ENCODE measurements at regions not wholly inside any gene's neighbourhood (a gene's known extent, or its start where the extent isn't known, plus 50 kb on each side); places are given as distances from the start of the nearest gene placed in this dataset.
"Not testable (repeated sequence)": the region's sequence is repeated elsewhere in the genome, so short reads cannot be mapped to it uniquely, and the experiment has no call there.

DNA sequence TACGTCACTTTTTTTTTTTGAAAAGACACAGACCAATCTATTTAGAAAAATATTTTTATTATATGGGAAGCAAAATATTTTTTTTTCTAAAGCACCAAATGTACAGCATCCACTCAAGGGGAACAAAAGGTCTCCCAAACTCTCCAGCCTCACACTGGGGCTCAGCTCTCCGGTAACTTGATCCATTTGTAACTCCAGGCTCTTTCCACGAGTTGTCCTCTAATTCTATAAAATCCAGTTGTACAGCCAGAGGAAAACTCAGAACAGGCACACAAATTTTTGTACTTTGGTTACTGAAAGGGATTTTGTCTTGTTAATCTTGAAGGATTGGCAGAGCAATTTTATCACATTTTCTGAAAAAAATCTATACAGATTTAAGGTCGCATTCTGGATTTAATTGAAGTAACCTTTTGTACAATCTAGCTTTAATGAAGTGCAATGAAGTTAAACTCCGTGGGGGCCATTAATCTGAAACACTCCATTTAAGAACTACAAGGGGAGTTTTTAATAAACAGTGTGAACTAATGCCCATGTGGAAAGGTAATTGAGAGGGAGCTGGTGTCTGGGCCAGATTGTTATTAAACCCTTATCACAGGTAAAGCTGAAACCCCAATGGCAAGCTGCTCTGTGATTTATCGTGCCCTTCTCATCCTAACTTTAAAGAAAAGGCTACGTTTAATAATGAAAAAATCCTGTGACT is 161.2 kb upstream of the FRG1 start:
- DNase-seq = no peak

DNA sequence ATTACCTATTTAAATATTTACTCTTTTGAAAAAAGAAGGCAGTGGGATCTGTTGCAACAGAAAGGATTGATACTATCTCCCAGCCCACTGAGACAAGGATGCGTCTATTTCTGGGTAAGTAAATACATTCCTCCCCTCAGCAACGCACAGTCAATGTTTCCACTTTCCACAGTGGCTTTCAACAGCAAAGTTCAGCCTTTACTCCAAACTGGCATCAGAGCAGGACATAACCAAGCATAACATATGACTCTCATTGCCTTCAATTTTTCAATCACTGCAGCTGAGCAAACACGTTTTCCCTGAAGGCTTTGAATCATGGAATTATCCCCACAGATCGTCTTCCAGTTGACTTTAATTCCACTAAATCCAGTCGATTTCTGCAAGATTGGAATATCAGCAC is 160.3 kb upstream of the FRG1 start:
- DNase-seq = no peak

DNA sequence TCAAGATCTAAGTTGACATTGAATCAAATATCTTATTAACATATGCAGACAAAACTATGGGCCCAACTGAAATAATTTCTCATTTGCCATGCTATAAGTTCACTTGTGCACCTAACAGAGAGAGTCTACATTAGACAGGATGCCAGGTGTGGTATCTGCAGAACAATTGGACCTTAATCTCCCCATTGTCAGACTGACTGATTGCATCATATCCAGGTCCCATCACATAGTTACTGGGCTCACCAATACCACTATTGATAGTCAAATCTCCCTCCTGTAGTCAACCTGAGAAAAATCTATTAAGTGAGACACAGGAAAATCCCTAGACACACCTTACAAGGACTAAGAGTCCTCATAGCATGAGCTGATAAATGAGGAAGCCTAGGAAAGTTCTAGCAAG is 156.0 kb upstream of the FRG1 start:
- DNase-seq = no peak

DNA sequence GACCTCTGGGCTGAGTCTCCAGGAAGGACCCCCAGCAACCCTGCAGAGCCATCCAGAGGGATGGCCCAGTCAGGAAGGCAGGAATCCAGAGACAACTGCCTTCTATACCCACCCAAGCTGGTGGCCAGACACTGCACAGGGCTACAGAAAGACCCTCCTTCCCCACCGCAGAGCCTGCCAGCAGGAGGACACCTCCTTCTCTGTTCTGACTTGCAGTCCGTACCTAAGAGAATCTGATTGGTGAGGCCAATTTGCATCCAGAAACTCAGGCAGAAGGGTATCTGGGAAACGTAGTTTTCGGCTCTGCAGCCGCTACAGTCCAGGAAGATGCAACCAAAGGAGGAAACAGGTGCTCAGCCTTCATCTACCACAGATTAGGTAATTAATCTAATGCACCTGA is 155.4 kb upstream of the FRG1 start:
- no peak for DNase-seq

DNA sequence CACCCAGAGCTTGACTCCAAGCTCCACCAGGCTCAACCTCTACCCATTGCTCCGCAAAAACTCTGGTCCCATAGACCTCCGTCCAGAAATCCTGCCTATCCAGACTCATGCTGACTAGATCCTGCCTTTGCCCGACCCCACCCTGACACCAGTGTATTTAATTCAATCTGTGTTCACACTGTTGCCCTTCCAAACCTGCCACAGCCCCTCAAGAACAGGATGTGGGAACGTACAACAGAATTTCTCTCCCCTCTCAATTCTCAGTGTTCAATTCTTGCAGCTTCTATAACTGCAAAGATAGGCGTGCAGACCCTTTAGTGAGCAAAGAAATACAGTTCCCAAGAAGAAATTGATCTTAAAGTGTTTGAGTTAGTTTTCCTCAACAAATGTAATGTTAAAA is 154.2 kb upstream of the FRG1 start:
- DNase-seq = no peak

DNA sequence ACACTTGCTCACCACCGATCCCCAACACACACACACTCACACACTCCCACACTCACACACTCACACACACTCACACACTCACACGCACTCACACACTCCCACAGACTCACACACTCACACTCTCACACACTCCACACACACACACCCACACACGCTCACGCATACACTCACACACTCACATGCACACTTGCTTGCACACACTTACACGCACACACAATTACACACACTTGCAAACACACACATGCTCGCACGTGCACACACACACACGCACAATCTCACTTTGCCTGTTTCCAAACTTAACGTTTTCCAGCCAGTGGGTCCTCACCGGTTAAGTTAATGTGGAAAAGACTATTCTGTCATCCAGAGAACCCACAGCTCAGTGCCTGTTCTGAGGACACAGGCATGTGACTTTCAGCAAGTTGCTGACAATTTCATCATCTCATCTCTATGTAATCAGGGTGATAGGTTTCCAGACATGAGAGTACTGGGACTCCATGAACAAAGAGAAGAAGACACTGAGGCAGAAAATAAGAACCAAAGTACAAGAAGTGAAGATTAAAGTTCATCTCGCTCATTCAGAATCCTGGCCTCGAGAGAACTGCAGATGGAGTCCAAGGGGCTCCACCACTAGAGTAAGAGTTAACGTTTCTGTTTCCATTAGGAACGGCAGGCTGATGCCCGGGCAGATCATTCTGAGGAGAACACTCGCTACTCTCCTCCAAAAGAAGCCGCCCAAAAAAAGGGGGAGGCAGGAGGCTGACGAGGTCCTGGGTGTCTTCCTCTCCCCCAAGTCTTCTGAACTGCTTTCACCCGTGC is 153.2 kb upstream of the FRG1 start:
- peak in 1 of 2 donors; percentile 17 for DNase-seq

DNA sequence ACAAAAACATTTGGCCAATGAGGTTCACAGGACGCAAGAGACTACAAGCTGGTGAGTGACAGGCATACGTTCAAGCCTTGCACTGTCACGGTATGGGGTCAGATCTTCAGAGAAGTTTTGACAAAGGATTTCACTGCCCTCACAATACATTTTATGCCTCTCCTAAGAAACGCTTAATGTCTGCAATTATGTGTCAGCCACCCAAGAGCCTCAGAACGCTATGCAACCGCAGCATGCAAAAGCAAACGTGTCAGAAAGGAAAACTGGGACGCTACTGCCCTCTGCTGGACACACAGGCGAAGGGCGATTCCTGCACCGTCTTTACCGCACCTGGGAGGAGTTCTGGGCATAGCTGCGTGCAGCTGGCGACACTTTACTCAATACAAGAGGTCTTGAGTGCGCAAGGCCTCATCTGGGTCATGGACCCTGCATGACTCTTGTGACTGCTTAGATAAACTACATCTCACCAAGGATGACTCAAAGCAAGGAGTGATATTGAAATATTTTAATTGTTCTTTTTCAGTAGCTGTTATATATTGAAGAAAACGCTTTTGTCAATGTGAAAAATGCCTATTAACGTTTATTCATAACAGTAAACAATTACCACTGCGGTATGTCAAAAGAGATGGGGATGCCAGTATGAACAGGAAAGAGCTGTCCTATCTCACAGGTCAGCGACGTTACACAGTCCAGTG is 147.6 kb upstream of the FRG1 start:
- peak; percentile 68 to 78 for DNase-seq

DNA sequence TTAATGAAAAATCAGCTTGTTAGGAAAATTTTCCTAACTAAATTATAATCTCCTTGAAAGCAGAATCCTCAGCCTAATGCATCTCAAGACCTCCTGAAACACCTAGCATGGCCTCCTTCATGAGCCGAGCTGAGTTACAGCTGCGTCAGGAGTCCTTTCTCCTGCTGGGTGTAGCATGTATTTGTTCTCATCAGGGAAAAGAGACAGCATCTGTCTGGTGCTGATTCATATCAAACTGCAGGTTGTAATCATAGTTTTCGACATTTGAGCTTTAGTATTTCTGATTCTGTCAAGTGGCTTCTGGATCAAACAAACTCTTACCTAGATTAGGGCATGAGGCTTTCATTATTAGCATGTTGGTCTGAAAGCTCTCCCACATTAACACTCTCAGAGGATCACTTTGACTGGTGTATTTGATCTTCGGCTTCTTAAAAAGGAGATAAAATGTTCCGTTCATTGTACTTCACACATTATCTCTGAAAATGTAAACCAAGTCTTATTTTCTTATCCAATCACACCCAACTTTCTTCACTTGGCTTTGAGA is 140.1 kb upstream of the FRG1 start:
- DNase-seq = no peak

DNA sequence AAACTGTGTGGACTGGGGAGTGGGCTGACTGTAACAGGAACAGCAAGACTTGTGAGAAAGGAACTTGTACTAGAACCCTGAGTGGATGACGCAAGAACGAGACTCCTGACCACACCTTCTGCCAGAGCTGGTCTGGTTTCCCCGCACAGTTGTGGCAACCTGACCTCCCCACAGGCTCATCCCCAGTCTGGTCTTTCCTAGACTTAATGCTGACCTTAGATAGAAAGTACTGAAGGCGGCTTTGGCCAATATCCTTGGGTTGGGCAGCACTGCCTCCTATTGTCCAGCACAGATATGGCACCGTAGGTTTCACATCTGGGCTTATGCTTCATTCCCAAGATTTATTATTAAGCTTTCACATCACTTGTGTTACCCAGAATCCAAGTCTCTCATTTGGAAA is 137.8 kb upstream of the FRG1 start:
- no peak for DNase-seq

DNA sequence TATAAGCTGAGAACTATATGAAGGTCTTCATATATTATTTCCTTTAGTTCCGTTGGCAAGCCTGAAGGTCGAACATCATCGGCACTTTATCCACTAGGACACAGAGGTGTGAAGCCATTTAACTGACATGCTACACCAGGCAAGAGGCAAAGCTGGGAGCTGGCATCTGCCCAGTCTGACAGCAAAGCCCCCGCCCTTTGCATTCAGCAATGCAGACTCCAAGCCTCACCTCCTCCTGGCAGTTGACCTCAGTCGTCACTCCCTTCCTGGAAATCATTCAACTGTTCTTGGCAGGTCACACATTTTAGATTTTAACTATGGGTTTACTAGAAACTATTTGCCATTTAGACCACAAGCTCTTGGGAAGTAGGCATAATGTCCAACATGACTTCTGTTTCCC is 135.8 kb upstream of the FRG1 start:
- no peak for DNase-seq

DNA sequence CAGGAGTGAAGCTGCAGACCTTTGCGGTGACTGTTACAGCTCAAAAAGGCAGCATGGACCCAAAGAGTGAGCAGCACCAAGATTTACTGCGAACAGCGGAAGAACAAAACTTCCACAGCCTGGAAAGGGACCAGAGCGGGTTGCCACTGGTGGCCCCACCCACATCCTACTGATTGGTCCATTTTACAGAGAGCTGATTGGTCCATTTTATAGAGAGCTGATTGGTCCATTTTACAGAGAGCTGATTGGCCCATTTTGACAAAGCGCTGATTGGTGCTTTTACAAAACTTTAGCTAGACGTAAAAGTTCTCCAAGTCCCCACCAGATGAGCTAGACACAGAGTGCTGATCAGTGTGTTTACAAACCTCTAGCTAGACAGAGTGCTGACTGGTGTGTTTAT is 134.2 kb upstream of the FRG1 start:
- DNase-seq = no peak

DNA sequence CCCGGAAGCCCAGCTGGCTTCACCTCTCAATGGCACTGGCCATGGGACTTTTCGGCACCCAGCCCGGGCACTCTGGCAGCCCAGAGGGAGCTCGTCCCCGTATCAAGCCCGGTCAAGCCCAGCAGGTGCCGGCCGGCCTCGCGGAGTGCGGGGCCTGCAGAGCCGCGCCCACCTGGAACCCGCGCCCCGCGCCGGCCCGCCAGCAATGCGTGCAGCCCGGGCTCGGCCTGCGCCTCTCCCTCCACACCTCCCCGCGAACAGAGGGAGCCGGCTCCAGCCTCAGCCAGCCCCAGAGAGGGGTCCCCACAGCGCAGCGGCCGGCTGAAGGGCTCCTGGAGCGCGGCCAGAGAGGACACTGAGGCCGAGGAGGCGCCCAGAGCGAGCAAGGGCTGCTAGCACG is 133.6 kb upstream of the FRG1 start:
- no peak for DNase-seq

DNA sequence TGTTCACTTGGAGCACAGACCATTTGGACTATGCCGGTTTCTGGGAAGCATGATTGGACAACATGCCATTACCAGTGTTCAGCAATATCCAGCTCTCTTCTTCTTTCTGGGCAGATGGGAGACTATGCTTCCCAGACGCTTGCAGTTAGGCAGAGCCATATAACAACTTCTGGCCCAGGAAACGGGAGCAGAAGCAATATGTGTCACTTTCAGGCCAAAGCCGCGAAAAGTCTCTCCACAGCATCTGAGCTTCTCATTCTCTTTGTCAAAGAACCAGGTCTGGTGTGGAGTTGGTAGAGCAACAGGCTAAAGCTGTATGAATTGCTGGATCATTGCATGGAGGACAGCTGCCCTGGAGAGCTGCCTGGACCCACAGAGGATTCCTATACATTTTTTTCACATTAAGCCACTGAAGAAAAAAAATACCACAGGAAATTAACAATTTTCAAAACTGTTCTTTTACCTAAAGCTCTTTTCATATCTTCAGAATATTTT is 131.4 kb upstream of the FRG1 start:
- DNase-seq = no peak

DNA sequence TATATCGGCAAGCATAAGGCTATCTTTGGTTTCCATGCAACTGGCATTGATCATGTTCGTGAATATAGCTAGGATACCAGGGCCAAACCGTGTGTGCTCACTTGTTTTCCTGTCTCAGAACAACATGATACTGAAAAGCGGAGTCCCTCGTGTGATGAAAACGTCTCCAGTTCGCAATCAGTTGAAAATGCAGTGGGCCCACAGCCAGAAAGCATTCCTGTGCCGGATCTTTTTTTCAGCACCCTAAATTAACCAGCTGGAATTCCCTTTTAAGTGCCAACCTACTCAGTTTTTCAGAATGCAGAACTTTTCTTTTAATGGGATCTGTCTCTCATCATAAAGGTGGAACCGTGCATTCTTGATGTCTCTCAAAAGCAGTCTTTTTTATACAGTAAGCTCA is 130.8 kb upstream of the FRG1 start:
- no peak for DNase-seq

DNA sequence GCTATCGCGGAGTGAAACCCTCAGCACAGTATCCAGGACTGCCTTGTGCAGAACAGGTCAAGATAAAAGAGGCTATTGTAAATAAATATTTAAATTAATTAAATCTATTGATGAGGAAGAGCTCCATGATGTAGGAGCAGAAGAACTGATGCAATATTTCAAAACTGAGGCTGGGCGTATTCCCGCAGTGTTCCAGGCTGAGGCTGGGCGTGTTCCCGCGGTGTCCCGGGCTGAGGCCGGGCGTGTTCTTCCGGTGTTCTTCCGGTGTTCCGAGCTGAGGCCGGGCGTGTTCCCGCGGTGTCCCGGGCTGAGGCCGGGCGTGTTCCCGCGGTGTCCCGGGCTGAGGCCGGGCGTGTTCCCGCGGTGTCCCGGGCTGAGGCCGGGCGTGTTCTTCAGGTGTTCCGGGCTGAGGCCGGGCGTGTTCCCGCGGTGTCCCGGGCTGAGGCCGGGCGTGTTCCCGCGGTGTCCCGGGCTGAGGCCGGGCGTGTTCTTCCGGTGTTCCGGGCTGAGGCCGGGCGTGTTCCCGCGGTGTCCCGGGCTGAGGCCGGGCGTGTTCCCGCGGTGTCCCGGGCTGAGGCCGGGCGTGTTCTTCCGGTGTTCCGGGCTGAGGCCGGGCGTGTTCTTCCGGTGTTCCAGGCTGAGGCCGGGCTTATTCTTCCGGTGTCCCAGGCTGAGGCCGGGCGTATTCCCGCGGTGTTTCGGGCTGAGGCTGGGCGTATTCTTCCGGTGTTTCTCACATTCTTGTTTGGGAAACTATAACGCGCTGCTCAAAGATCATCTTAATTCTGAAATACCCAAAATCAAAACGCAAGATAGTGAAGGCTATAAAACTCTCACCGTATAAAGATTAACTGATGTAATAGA is 130.1 kb upstream of the FRG1 start:
- not testable (repeated sequence) for DNase-seq

DNA sequence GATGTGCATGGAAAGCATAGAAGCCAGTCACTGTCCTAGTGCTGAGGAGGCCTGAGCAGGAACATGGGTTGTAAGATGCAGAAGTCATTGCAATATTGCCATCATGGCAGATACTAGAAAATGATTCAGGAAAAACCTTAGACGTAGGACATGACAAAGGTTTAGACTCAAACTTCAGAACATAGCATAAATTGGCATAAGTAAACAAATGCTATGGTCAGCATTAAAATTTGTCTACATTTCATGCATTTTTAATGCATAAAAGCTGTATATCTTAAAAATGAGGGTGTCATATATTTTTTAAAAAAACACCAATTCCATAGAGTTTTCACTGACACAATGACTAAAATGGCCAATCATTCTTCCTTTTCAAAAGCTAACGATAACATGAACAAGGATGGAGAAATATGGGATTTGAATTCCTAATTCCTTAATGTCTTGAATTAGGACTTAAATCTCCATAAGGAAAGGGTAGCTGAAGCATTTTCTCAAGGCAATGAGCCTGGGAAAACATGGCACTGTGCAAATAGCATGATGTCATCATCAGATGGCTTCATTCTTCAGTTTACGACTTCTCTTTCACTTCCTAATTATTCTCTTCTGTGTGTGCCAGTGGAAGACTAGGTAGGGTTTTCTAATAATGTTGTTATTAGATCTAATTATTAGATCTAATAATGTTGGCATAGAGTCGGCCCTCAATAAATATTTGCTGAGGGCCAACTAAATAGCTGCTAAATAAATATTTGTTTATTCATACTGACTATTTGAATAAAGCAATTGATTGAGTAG is 125.1 kb upstream of the FRG1 start:
- DNase-seq = no peak

DNA sequence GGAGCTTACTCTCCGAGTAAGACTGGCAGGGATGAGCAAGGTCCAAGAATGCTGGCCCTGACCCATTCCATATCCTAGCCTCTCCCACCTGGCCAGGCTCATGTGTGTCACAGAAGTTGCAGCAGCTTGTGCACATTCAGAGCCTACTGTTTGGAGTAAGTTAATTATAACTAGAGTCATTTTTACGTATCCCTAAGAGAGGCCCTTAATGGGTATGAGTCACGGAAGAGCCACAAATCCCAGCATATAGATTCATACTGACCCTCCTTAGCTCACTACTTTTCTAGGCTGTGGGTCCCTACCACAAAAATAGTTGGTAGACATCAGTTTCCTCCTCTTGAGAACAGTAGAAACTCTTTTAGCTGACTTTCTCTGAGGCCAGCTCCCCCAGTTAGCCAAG is 118.3 kb upstream of the FRG1 start:
- no peak for DNase-seq

DNA sequence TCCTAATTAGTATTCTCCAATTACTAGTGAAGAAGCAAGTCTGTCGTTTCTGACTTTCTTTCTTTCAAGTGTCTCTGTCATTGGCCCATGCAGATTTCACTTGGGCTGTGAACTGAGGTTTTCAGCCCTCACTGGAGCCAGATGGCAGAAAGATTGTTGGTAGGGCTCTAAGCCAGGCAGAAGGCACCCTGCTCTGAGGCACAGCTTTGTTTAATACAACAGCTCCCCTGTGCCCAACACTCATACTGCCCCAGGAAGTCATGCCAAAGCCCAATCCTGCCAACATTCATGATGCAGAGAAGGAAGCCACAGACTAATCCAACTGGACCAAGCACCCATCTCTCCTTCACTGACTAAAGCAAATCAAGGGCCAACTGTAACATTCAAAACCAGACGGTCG is 117.1 kb upstream of the FRG1 start:
- no peak for DNase-seq

DNA sequence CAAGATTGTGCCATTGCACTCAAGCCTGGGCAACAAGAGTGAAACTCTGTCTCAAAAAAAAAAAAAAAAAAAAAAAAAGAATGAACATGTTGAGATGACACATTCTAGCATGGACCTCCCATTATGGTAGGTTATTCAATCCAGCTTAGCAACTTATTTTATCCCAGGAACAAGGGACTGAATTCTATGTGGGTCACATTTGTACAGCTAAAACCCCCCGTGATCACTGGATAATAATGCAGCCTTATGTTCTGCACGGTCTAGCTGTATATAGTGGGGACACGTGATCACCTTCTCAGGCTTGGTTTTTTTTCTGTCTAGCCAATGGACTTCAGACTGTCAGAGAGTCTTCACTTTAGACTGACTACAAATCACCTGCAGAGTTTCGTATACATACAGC is 115.2 kb upstream of the FRG1 start:
- DNase-seq = no peak

DNA sequence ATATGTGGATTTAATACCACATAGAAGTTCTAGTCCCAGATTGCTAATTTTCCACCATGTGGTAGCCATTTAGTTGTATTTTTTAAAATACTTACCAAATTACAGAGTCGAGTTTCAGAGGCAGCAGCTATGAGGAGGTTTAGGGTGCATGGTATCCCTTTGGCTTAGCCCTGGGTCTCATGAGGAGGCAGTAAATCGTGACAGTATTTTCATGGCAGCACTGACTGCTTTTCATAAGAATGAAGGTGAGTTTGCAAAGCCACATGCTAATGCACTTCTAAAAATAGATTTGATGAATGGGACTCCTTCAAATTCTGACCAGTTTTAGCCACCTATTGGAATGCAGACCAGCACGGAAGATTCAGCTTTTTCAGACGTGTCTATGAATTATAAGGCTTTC is 114.0 kb upstream of the FRG1 start:
- DNase-seq = no peak

All from right lung (tissue), 2 donors.